OCI-LY7 (cell line): ENCODE measurements at regions not wholly inside any gene's neighbourhood (a gene's known extent, or its start where the extent isn't known, plus 50 kb on each side); places are given as distances from the start of the nearest gene placed in this dataset.

Experiments used
- EZH2phosphoT487 ChIP-seq: fragments of 200-600 bp; sonication (generic); IDR thresholded peaks from 2 replicates; pipeline ENCODE4 v1.6.1; 2018; ENCODE audit warnings: low read depth, borderline replicate concordance, mild to moderate bottlenecking, mixed run types, antibody characterized with exemption, low read length, moderate library complexity, mixed read lengths
- TF ChIP-seq, protein P1 (sequence below): fragments of 200-600 bp; sonication (generic); conservative IDR thresholded peaks from 2 replicates; pipeline ENCODE4 v1.5.1; 2014; ENCODE audit warnings: mild to moderate bottlenecking, antibody characterized with exemption, low read length, moderate library complexity, mixed read lengths

GRCh38 chr4:106775636-106776035 is 260.5 kb downstream of the DKK2 start:
- TF ChIP-seq, protein P1, sequence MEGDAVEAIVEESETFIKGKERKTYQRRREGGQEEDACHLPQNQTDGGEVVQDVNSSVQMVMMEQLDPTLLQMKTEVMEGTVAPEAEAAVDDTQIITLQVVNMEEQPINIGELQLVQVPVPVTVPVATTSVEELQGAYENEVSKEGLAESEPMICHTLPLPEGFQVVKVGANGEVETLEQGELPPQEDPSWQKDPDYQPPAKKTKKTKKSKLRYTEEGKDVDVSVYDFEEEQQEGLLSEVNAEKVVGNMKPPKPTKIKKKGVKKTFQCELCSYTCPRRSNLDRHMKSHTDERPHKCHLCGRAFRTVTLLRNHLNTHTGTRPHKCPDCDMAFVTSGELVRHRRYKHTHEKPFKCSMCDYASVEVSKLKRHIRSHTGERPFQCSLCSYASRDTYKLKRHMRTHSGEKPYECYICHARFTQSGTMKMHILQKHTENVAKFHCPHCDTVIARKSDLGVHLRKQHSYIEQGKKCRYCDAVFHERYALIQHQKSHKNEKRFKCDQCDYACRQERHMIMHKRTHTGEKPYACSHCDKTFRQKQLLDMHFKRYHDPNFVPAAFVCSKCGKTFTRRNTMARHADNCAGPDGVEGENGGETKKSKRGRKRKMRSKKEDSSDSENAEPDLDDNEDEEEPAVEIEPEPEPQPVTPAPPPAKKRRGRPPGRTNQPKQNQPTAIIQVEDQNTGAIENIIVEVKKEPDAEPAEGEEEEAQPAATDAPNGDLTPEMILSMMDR: no peak
- no peak for TF ChIP-seq EZH2phosphoT487
